GM23338 (cell line): ENCODE measurements at regions not wholly inside any gene's neighbourhood (a gene's known extent, or its start where the extent isn't known, plus 50 kb on each side); places are given as distances from the start of the nearest gene placed in this dataset.

ENCODE experiments used
- ATAC-seq: fragments of 200-7000 bp; cut with Tn5 transposase; 3 replicates; pipeline ENCODE4 v1.9.1; 2020
- DNase-seq: peaks from one replicate; pipeline ENCODE4 v3.0.0-alpha.2; 2015; ENCODE audit warnings: low spot score
- H2AFZ ChIP-seq: fragments of 200-600 bp; sonication (generic); 2 replicates; pipeline ENCODE4 v1.8.0; 2016; ENCODE audit warnings: antibody characterized with exemption, mild to moderate bottlenecking, moderate library complexity
- H3F3A ChIP-seq: fragments of 200-600 bp; sonication (generic); replicated peaks from 2 replicates; pipeline ENCODE4 v1.8.0; 2017; ENCODE audit warnings: antibody characterized with exemption, mixed run types, low read depth
- H3K27ac ChIP-seq: fragments of 200-600 bp; sonication (generic); 2 replicates; pipeline ENCODE4 v1.6.1; 2016; ENCODE audit warnings: low read depth
- H3K27me3 ChIP-seq: fragments of 200-600 bp; sonication (generic); 2 replicates; pipeline ENCODE4 v1.8.0; 2016; ENCODE audit warnings: mild to moderate bottlenecking, mixed run types, moderate library complexity; ENCODE audit not compliant: insufficient read depth
- H3K36me3 ChIP-seq: fragments of 200-600 bp; sonication (generic); 2 replicates; pipeline ENCODE4 v1.8.0; 2016; ENCODE audit warnings: mild to moderate bottlenecking; ENCODE audit not compliant: insufficient read depth
- H3K4me1 ChIP-seq: fragments of 200-600 bp; sonication (generic); 2 replicates; pipeline ENCODE4 v1.8.0; 2016; ENCODE audit warnings: mild to moderate bottlenecking, moderate library complexity; ENCODE audit not compliant: insufficient read depth
- H3K4me2 ChIP-seq: fragments of 200-600 bp; sonication (generic); 2 replicates; pipeline ENCODE4 v1.7.1; 2017; ENCODE audit warnings: mixed run types
- H3K4me3 ChIP-seq: fragments of 200-600 bp; sonication (generic); 2 replicates; pipeline ENCODE4 v1.6.1; 2016; ENCODE audit warnings: mixed run types
- H3K79me2 ChIP-seq: fragments of 200-600 bp; sonication (generic); replicated peaks from 2 replicates; pipeline ENCODE4 v1.8.0; 2017; ENCODE audit warnings: mild to moderate bottlenecking; ENCODE audit not compliant: insufficient read depth
- H3K9me2 ChIP-seq: fragments of 200-600 bp; sonication (generic); 2 replicates; pipeline ENCODE4 v1.8.0; 2017; ENCODE audit not compliant: insufficient read depth
- H4K20me1 ChIP-seq: fragments of 200-600 bp; sonication (generic); replicated peaks from 2 replicates; pipeline ENCODE4 v1.8.0; 2017; ENCODE audit warnings: mild to moderate bottlenecking; ENCODE audit not compliant: insufficient read depth
- H3K27ac Mint-ChIP-seq: 2 replicates; pipeline ENCODE4 v1.8.0; 2020; ENCODE audit warnings: inconsistent platforms, mild to moderate bottlenecking, moderate library complexity, mixed read lengths
- H3K27me3 Mint-ChIP-seq: 3 replicates; pipeline ENCODE4 v1.8.0; 2022; ENCODE audit warnings: low read depth, mild to moderate bottlenecking, moderate library complexity, mixed read lengths, inconsistent platforms; ENCODE audit not compliant: insufficient read depth, poor library complexity
- H3K36me3 Mint-ChIP-seq: 3 replicates; pipeline ENCODE4 v1.8.0; 2021; ENCODE audit warnings: low read depth, mild to moderate bottlenecking, inconsistent platforms, moderate library complexity, mixed read lengths
- H3K4me1 Mint-ChIP-seq: 3 replicates; pipeline ENCODE4 v1.8.0; 2020; ENCODE audit warnings: mild to moderate bottlenecking, inconsistent platforms, mixed read lengths
- H3K4me3 Mint-ChIP-seq: 3 replicates; pipeline ENCODE4 v1.8.0; 2021; ENCODE audit warnings: moderate library complexity, mild to moderate bottlenecking, inconsistent platforms, mixed read lengths
- H3K9me3 Mint-ChIP-seq: 3 replicates; pipeline ENCODE4 v1.8.0; 2020; ENCODE audit warnings: moderate library complexity, mild to moderate bottlenecking, inconsistent platforms, mixed read lengths
- CREB1 ChIP-seq: fragments of 250-450 bp; sonication (Bioruptor Pico); IDR thresholded peaks from 2 replicates; pipeline ENCODE4 v1.5.0; 2020; ENCODE audit warnings: low read depth, mild to moderate bottlenecking, moderate library complexity
- CTCF ChIP-seq, 2 experiments: fragments of 200-600 bp in 1 of 2; sonication (generic) in 1 of 2; conservative IDR thresholded peaks; 2 replicates each; pipeline versions ENCODE4 v1.5.1 to v1.6.1; 2016 to 2017; ENCODE audit warnings: antibody characterized with exemption in 2 of 2, low read depth in 2 of 2, mild to moderate bottlenecking in 2 of 2, moderate library complexity in 1 of 2
- EZH2 ChIP-seq: fragments of 200-600 bp; sonication (generic); IDR thresholded peaks from one replicate; pipeline ENCODE4 v1.8.0; 2017; ENCODE audit warnings: antibody characterized with exemption, mild to moderate bottlenecking, low read depth; ENCODE audit not compliant: unreplicated experiment
- EZH2phosphoT487 ChIP-seq: fragments of 200-600 bp; sonication (generic); IDR thresholded peaks from one replicate; pipeline ENCODE4 v1.8.1; 2018; ENCODE audit warnings: antibody characterized with exemption; ENCODE audit not compliant: unreplicated experiment
- JUNB ChIP-seq: IDR thresholded peaks from one replicate; pipeline ENCODE4 v1.6.1; 2016; ENCODE audit warnings: antibody characterized with exemption; ENCODE audit not compliant: unreplicated experiment
- STAT1 ChIP-seq: IDR thresholded peaks from one replicate; pipeline ENCODE4 v1.6.1; 2016; ENCODE audit warnings: antibody characterized with exemption; ENCODE audit not compliant: unreplicated experiment
- ZNF114 ChIP-seq: fragments of 250-450 bp; sonication (Bioruptor Pico); IDR thresholded peaks from 2 replicates; pipeline ENCODE4 v1.5.0; 2020; ENCODE audit warnings: mild to moderate bottlenecking, moderate library complexity
- ZNF331 ChIP-seq: fragments of 250-450 bp; sonication (Bioruptor Pico); IDR thresholded peaks from 2 replicates; pipeline ENCODE4 v1.5.0; 2020; ENCODE audit warnings: low read depth, mild to moderate bottlenecking, moderate library complexity

- no peak for TF ChIP-seq CTCF (conservative IDR thresholded peaks at IDR 0.05; ENCODE audit: low read depth in 2 of 2)
- no peak for TF ChIP-seq STAT1
Observed at GRCh38 chr3:3531476-3531875, 267.8 kb upstream of the LRRN1 start (continued).

GRCh38 chr3:3519266-3519665 lies 280.0 kb upstream of the LRRN1 start:
- H4K20me1 ChIP-seq, result no peaks in the 10 kb centered on the region
- H3F3A ChIP-seq, result no peaks in the 10 kb centered on the region
- no peaks in the 10 kb centered on the region for H3K79me2 ChIP-seq
- H3K9me2 ChIP-seq, result no peaks in the 10 kb centered on the region
- ATAC-seq (no peak), DNase-seq (no peak)
- no peak overlapping the region for H2AFZ ChIP-seq
- peaks cover 2% of the 10 kb centered on the region for H3K27me3 Mint-ChIP-seq
- no peak overlapping the region for H3K27ac Mint-ChIP-seq
- no peak for TF ChIP-seq ZNF114
- no peak for TF ChIP-seq EZH2phosphoT487
- TF ChIP-seq CREB1, result no peak
- H3K4me1 ChIP-seq, result no peaks in the 10 kb centered on the region
- no peak overlapping the region for H3K4me2 ChIP-seq
- no peaks in the 10 kb centered on the region for H3K27me3 ChIP-seq
- peaks cover 25% of the 10 kb centered on the region for H3K36me3 Mint-ChIP-seq
- no peak overlapping the region for H3K4me3 ChIP-seq
- no peaks in the 10 kb centered on the region for H3K4me1 Mint-ChIP-seq
- H3K36me3 ChIP-seq, result no peaks in the 10 kb centered on the region
- no peak overlapping the region for H3K4me3 Mint-ChIP-seq
- H3K27ac ChIP-seq, result no peak overlapping the region
- H3K9me3 Mint-ChIP-seq, result peaks cover 88% of the 10 kb centered on the region

- H3K4me3 ChIP-seq, result no peak overlapping the region
- no peak overlapping the region for H3K4me3 Mint-ChIP-seq
- H2AFZ ChIP-seq, result no peak overlapping the region
- H3F3A ChIP-seq, result no peaks in the 10 kb centered on the region
- no peaks in the 10 kb centered on the region for H3K9me2 ChIP-seq
- no peaks in the 10 kb centered on the region for H3K4me1 ChIP-seq
- no peak for ATAC-seq
- no peak overlapping the region for H3K27ac ChIP-seq
- H3K79me2 ChIP-seq, result no peaks in the 10 kb centered on the region
- no peaks in the 10 kb centered on the region for H3K36me3 ChIP-seq
- peaks cover 90% of the 10 kb centered on the region for H3K9me3 Mint-ChIP-seq
- peaks cover 33% of the 10 kb centered on the region for H3K36me3 Mint-ChIP-seq
- H4K20me1 ChIP-seq, result no peaks in the 10 kb centered on the region
- TF ChIP-seq STAT1 (no peak), JUNB (no peak), ZNF114 (no peak)
- DNase-seq, result no peak
- no peak overlapping the region for H3K4me2 ChIP-seq
- H3K27me3 ChIP-seq, result no peaks in the 10 kb centered on the region
- H3K27me3 Mint-ChIP-seq, result peaks cover 2% of the 10 kb centered on the region
- no peak overlapping the region for H3K27ac Mint-ChIP-seq
- H3K4me1 Mint-ChIP-seq, result no peaks in the 10 kb centered on the region; the same call in 2 of the 3 replicates
Observed at GRCh38 chr3:3516996-3517395, 282.2 kb upstream of the LRRN1 start.

- Histone ChIP-seq H3F3A (no peaks in the 10 kb centered on the region), H3K9me2 (no peaks in the 10 kb centered on the region), H3K79me2 (no peaks in the 10 kb centered on the region), H3K4me2 (no peak overlapping the region), H3K4me1 (no peaks in the 10 kb centered on the region), H3K4me3 (no peak overlapping the region), H3K27ac (no peak overlapping the region), H3K36me3 (no peaks in the 10 kb centered on the region), H2AFZ (no peak overlapping the region), H3K27me3 (no peaks in the 10 kb centered on the region), H4K20me1 (no peaks in the 10 kb centered on the region)
- H3K36me3 Mint-ChIP-seq, result peaks cover 38% of the 10 kb centered on the region
- H3K27ac Mint-ChIP-seq, result no peak overlapping the region
- peaks cover 5% of the 10 kb centered on the region for H3K27me3 Mint-ChIP-seq
- H3K9me3 Mint-ChIP-seq, result peaks cover 94% of the 10 kb centered on the region
- no peaks in the 10 kb centered on the region; the same call in 2 of the 3 replicates for H3K4me1 Mint-ChIP-seq
- H3K4me3 Mint-ChIP-seq, result no peak overlapping the region
- ATAC-seq (no peak), DNase-seq (no peak)
- no peak for TF ChIP-seq STAT1
- TF ChIP-seq EZH2, result no peak
- no peak for TF ChIP-seq ZNF114
- TF ChIP-seq JUNB, result no peak
- TF ChIP-seq ZNF331 (CRISPR knock-in tag), result no peak
- no peak for TF ChIP-seq CTCF (conservative IDR thresholded peaks at IDR 0.05; ENCODE audit: low read depth in 2 of 2)
- no peak for TF ChIP-seq EZH2phosphoT487
Observed at GRCh38 chr3:3516384-3516783, 282.8 kb upstream of the LRRN1 start.
